Activated T-cell treated with anti-CD3 and anti-CD28 coated beads, Interleukin-2, amount 50 U/mL, for 4 hours (primary cell): ENCODE measurements at regions not wholly inside any gene's neighbourhood (a gene's known extent, or its start where the extent isn't known, plus 50 kb on each side); places are given as distances from the start of the nearest gene placed in this dataset.
A peak's percentile ranks its signal among the peaks of the same experiment; 100 is the strongest.

Experiments used
- ATAC-seq, 2 donors: fragments of 200-7000 bp; cut with Tn5 transposase; one replicate each; pipeline ENCODE4 v1.10.0; 2021
- DNase-seq: peaks from one replicate; pipeline ENCODE4 v3.0.0-alpha.2; 2020
- H3K27me3 Mint-ChIP-seq: one replicate; pipeline ENCODE4 v1.8.0; 2021; ENCODE audit warnings: low read depth, mixed read lengths
- H3K36me3 Mint-ChIP-seq: one replicate; pipeline ENCODE4 v1.8.0; 2022; ENCODE audit warnings: mixed read lengths; ENCODE audit not compliant: insufficient read depth
- H3K4me1 Mint-ChIP-seq: one replicate; pipeline ENCODE4 v1.8.0; 2021; ENCODE audit warnings: low read depth, mixed read lengths
- H3K4me3 Mint-ChIP-seq: one replicate; pipeline ENCODE4 v1.8.0; 2021; ENCODE audit warnings: mild to moderate bottlenecking, moderate library complexity, mixed read lengths
- H3K9me3 Mint-ChIP-seq: one replicate; pipeline ENCODE4 v1.8.0; 2021; ENCODE audit warnings: mixed read lengths

DNA sequence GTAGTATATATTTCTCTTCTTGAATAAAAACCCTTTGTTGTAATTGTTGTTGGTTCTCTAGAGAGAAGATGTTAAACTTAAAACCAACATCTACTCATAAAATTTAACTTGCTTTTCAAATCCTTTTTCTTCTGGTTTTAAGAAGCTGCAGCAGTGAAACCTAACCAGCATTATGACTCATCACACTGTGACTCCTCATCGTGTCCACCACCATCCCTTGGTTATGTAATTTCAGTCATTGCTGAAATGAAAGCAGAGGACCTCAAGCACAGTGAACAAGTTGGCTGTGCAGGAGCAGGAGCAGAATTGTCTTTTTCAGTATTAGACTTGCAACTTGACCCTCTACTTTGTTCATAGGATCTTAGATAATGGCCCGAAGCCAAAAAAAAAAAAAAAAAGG is 64.9 kb upstream of the HTR2A start:
- no peak overlapping the region for H3K4me3 Mint-ChIP-seq
- ATAC-seq: peak in 1 of 2 donors; percentile 28
- no peaks in the 10 kb centered on the region for H3K4me1 Mint-ChIP-seq
- H3K27me3 Mint-ChIP-seq: peaks cover 14% of the 10 kb centered on the region
- H3K9me3 Mint-ChIP-seq: no peaks in the 10 kb centered on the region
- H3K36me3 Mint-ChIP-seq: no peaks in the 10 kb centered on the region
- no peak for DNase-seq

DNA sequence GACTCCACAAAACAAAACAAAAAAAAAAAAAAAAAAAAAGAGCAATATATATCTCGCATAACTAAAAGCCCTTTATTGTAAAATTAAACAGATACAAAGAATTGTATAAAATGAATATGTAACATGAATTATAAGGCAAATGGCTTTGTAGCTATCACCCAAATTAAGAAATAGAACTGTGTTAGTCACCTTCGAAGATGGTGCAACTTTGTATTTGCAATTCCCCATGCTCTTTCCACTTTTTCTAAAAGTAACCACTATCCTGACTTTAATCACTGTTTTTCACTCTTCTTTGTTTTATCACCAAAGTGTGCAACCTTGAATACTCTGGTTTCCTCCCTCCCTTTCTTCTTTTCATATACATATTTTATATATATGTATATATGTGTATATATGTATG is 57.1 kb upstream of the HTR2A start:
- Mint-ChIP-seq H3K36me3 (no peaks in the 10 kb centered on the region), H3K9me3 (no peaks in the 10 kb centered on the region), H3K4me3 (no peak overlapping the region)

DNA sequence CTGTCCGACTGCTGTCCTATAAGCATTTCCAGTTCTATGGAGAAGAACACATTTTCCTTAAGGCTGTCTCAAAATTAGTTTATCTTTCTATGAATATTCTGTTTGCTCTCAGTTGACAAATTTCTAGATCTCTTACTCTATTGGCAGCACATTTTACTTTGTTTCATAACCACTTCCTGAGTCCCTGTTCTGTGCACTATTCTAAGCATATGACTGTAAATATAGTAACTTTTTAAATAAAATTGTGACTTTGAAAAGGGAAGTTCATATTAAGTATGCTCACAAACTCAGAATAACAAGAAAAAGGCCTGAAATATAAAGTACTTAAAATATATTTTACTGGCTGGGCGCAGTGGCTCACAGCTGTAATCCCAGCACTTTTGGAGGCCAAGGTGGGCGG is 56.5 kb upstream of the HTR2A start:
- no peaks in the 10 kb centered on the region for H3K9me3 Mint-ChIP-seq
- no peak overlapping the region for H3K4me3 Mint-ChIP-seq
- no peak for DNase-seq
- no peaks in the 10 kb centered on the region for H3K4me1 Mint-ChIP-seq
- H3K36me3 Mint-ChIP-seq: no peaks in the 10 kb centered on the region
- no peak for ATAC-seq
- peaks cover 7% of the 10 kb centered on the region for H3K27me3 Mint-ChIP-seq

More for the DNA sequence above, 57.1 kb upstream of the HTR2A start:
- no peak for ATAC-seq
- peaks cover 11% of the 10 kb centered on the region for H3K27me3 Mint-ChIP-seq
- no peak for DNase-seq
- no peaks in the 10 kb centered on the region for H3K4me1 Mint-ChIP-seq

GRCh38 chr13:46951516-46951915 is 54.7 kb upstream of the HTR2A start:
- DNase-seq (no peak), ATAC-seq (no peak)
- Mint-ChIP-seq H3K9me3 (no peaks in the 10 kb centered on the region), H3K27me3 (no peaks in the 10 kb centered on the region), H3K4me3 (no peak overlapping the region), H3K36me3 (no peaks in the 10 kb centered on the region), H3K4me1 (no peaks in the 10 kb centered on the region)

DNA sequence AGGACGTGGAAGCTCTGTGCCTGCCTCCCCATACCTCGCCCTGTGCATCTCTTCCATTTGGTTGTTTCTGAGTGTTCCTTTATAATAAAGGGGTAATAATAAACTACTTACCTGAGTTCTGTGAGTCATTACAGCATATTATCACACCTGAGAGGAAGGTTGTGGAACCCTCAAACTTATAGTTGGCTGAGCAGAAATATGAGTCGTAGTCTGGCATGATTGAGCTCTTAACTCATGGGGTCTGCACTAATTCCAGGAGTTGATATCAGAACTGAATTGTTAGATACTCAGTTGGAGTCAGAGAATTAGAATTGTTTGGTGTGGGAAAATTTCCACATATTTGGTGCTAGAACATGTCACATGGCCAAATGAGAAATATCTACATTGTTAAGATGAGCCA is 52.4 kb upstream of the HTR2A start:
- H3K36me3 Mint-ChIP-seq: no peaks in the 10 kb centered on the region

GRCh38 chr13:46948338-46948737 is 51.5 kb upstream of the HTR2A start:
- Mint-ChIP-seq H3K36me3 (no peaks in the 10 kb centered on the region), H3K4me3 (no peak overlapping the region), H3K27me3 (no peaks in the 10 kb centered on the region), H3K4me1 (no peaks in the 10 kb centered on the region), H3K9me3 (peaks cover 6% of the 10 kb centered on the region)
- no peak for ATAC-seq
- DNase-seq: no peak

More for the DNA sequence above, 52.4 kb upstream of the HTR2A start:
- DNase-seq: no peak
- H3K9me3 Mint-ChIP-seq: peaks cover 1% of the 10 kb centered on the region
- no peaks in the 10 kb centered on the region for H3K4me1 Mint-ChIP-seq
- ATAC-seq: no peak
- H3K4me3 Mint-ChIP-seq: no peak overlapping the region
- no peaks in the 10 kb centered on the region for H3K27me3 Mint-ChIP-seq

- no peak for ATAC-seq
Measured at GRCh38 chr13:46947425-46948191, 50.8 kb upstream of the HTR2A start.

More at GRCh38 chr13:46947425-46948191, 50.8 kb upstream of the HTR2A start:
- no peaks in the 10 kb centered on the region for H3K36me3 Mint-ChIP-seq
- DNase-seq: no peak
- peaks cover 6% of the 10 kb centered on the region for H3K9me3 Mint-ChIP-seq
- H3K4me3 Mint-ChIP-seq: no peak overlapping the region
- no peaks in the 10 kb centered on the region for H3K4me1 Mint-ChIP-seq
- H3K27me3 Mint-ChIP-seq: no peaks in the 10 kb centered on the region
